Stimulated activated CD4-positive, alpha-beta T cell treated with anti-CD3 and anti-CD28 coated beads, Interleukin-15, amount 100 ng/mL, for 24 hours (primary cell): ENCODE measurements at regions not wholly inside any gene's neighbourhood (a gene's known extent, or its start where the extent isn't known, plus 50 kb on each side); places are given as distances from the start of the nearest gene placed in this dataset.
"Not testable (repeated sequence)": the region's sequence is repeated elsewhere in the genome, so short reads cannot be mapped to it uniquely, and the experiment has no call there.

ENCODE experiments used
- DNase-seq: peaks from one replicate; pipeline ENCODE4 v3.0.0-alpha.2; 2020

- DNase-seq = not testable (repeated sequence)
These were observed 4545.7 kb upstream of the TPTE start for GRCh38 chr21:5975719-5976118.

- not testable (repeated sequence) for DNase-seq
These were observed 4523.8 kb upstream of the TPTE start for GRCh38 chr21:5997586-5997985.

- not testable (repeated sequence) for DNase-seq
These were observed 4505.8 kb upstream of the TPTE start for GRCh38 chr21:6015422-6016057.

- not testable (repeated sequence) for DNase-seq
These were observed 4500.9 kb upstream of the TPTE start for GRCh38 chr21:6020460-6020859.

GRCh38 chr21:6020953-6021716 lies 4500.2 kb upstream of the TPTE start:
- DNase-seq = not testable (repeated sequence)

GRCh38 chr21:6021717-6022270 lies 4499.6 kb upstream of the TPTE start:
- not testable (repeated sequence) for DNase-seq

GRCh38 chr21:6023331-6023730 lies 4498.1 kb upstream of the TPTE start:
- not testable (repeated sequence) for DNase-seq

- DNase-seq = not testable (repeated sequence)
These were observed 4496.2 kb upstream of the TPTE start for GRCh38 chr21:6025139-6025538.

GRCh38 chr21:6027497-6027896 lies 4493.9 kb upstream of the TPTE start:
- not testable (repeated sequence) for DNase-seq

GRCh38 chr21:6034124-6034678 lies 4487.2 kb upstream of the TPTE start:
- not testable (repeated sequence) for DNase-seq

GRCh38 chr21:6034820-6035473 lies 4486.4 kb upstream of the TPTE start:
- DNase-seq = not testable (repeated sequence)

GRCh38 chr21:6035474-6036155 lies 4485.8 kb upstream of the TPTE start:
- not testable (repeated sequence) for DNase-seq

- not testable (repeated sequence) for DNase-seq
These were observed 4482.2 kb upstream of the TPTE start for GRCh38 chr21:6039224-6039623.

GRCh38 chr21:6040095-6040494 lies 4481.3 kb upstream of the TPTE start:
- not testable (repeated sequence) for DNase-seq

- peak; percentile 0 for DNase-seq
These were observed 4477.7 kb upstream of the TPTE start for GRCh38 chr21:6043430-6044275.

- not testable (repeated sequence) for DNase-seq
These were observed 4476.7 kb upstream of the TPTE start for GRCh38 chr21:6044695-6045094.

GRCh38 chr21:6049930-6050329 lies 4471.5 kb upstream of the TPTE start:
- DNase-seq = not testable (repeated sequence)

GRCh38 chr21:6052109-6052508 lies 4469.3 kb upstream of the TPTE start:
- not testable (repeated sequence) for DNase-seq

GRCh38 chr21:6053145-6053544 lies 4468.2 kb upstream of the TPTE start:
- not testable (repeated sequence) for DNase-seq

- not testable (repeated sequence) for DNase-seq
These were observed 4462.4 kb upstream of the TPTE start for GRCh38 chr21:6058997-6059396.

- not testable (repeated sequence) for DNase-seq
These were observed 4461.2 kb upstream of the TPTE start for GRCh38 chr21:6060054-6060681.
